ENCODE measurements at regions not wholly inside any gene's neighbourhood (a gene's known extent, or its start where the extent isn't known, plus 50 kb on each side); places are given as distances from the start of the nearest gene placed in this dataset.

DNA sequence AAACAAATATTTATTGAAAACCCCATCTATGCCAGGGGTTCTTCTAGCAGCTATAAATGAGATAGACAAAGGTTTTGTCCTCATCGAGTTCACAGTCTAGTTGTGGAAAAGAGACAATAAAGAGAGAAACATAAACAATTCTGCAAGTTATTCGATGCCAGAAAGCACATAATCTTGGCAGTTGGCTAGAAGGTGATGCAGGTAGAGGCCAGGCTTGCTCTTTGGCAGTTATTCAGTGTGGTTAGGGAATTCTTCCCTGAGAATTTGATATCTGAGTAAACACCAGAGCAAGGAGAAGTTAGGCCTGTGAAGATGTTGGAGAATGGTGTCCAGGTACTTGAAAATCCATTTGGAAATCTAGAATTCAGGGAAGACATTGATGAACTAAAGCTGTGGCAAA, 547.4 kb downstream of the SLC4A3 start:
- in situ Hi-C loops (cut with MboI; ENCODE audit: low sequenced_read_pairs in 4 of 4) (no loop called here), intact Hi-C loops (cut with DNase I; ENCODE audit: low total_unique reads) (no loop called here)
- Histone ChIP-seq H3K4me1 (no peaks in the 10 kb centered on the region), H3K36me3 (no peaks in the 10 kb centered on the region), H3K27ac (no peak overlapping the region), H3K9me3 (no peaks in the 10 kb centered on the region), H3K4me3 (no peak overlapping the region), H3K27me3 (no peaks in the 10 kb centered on the region)
- TF ChIP-seq, protein P1, sequence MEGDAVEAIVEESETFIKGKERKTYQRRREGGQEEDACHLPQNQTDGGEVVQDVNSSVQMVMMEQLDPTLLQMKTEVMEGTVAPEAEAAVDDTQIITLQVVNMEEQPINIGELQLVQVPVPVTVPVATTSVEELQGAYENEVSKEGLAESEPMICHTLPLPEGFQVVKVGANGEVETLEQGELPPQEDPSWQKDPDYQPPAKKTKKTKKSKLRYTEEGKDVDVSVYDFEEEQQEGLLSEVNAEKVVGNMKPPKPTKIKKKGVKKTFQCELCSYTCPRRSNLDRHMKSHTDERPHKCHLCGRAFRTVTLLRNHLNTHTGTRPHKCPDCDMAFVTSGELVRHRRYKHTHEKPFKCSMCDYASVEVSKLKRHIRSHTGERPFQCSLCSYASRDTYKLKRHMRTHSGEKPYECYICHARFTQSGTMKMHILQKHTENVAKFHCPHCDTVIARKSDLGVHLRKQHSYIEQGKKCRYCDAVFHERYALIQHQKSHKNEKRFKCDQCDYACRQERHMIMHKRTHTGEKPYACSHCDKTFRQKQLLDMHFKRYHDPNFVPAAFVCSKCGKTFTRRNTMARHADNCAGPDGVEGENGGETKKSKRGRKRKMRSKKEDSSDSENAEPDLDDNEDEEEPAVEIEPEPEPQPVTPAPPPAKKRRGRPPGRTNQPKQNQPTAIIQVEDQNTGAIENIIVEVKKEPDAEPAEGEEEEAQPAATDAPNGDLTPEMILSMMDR (IDR thresholded peaks at IDR 0.05 in 4 of 5, conservative IDR thresholded peaks at IDR 0.05 in 1 of 5), result no peak
- no peak for TF ChIP-seq POLR2A (IDR thresholded peaks at IDR 0.05)
- no peak for ATAC-seq
- no peak for DNase-seq

DNA sequence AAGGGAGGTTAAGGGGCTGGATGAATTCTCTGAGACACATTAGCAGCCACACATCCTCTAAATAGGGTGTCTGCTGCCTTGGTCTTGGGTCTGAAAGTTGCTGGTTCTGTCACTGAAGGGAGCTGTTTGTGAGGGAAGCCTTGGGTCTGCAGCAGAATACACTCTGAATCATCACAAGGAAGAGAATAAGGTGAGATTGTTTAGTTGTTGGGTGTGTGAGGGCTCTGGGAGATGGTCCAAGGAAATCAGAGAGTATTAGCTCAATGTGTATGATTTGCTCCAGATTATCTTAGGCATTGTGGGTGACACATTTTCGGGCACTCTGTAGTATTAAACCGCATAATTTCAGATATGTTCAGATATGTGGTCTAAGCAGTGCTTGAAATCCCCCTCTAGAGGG, 548.5 kb downstream of the SLC4A3 start:
- Histone ChIP-seq H3K4me3 (no peak overlapping the region), H3K36me3 (no peaks in the 10 kb centered on the region), H3K27ac (no peak overlapping the region), H3K4me1 (no peaks in the 10 kb centered on the region), H3K9me3 (no peaks in the 10 kb centered on the region), H3K27me3 (no peaks in the 10 kb centered on the region)
- in situ Hi-C loops (cut with MboI; ENCODE audit: low sequenced_read_pairs in 4 of 4) (no loop called here), intact Hi-C loops (cut with DNase I; ENCODE audit: low total_unique reads) (no loop called here)
- TF ChIP-seq, protein P1 (IDR thresholded peaks at IDR 0.05 in 4 of 5, conservative IDR thresholded peaks at IDR 0.05 in 1 of 5), result no peak
- TF ChIP-seq POLR2A (IDR thresholded peaks at IDR 0.05), result no peak
- no peak for ATAC-seq
- no peak for DNase-seq

DNA sequence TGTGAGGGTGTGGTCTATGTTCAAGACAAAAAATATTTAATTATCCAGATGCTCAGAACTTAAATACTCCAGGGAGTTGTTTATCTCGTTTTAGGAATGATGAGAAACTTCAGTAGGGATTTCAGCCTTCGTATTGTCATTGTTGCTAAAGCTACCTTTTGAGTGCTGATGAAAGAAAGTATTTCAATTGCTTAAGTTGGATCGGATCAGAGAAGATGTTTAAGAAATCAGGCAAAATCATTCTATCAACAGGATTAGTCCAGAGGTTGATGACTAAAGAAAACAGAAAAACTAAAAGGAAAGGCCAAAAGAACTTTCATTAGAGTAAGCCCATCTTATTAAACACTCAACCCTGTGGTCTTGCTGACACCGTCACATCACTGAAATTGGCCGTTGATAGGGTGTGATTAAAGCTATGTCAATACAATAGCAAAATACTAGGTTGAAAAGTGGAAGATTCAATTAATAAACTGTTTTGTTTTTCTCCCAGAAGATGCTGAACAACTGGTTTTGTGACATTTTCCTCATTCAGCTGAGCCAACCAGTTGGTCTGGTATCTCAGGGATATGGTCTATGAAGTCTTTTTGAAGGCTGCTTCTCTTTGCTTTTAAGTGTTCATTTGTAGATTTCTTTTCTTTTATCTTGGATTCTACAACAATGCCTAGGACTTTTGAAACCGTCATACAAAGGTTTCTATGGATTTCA, 551.7 kb downstream of the SLC4A3 start:
- no peak overlapping the region for H3K4me3 ChIP-seq
- ATAC-seq (no peak), DNase-seq (no peak)
- no peaks in the 10 kb centered on the region for H3K4me1 ChIP-seq
- in situ Hi-C loops (cut with MboI; ENCODE audit: low sequenced_read_pairs in 4 of 4) (no loop called here), intact Hi-C loops (cut with DNase I; ENCODE audit: low total_unique reads) (no loop called here)
- H3K27me3 ChIP-seq, result no peaks in the 10 kb centered on the region
- no peak overlapping the region for H3K27ac ChIP-seq
- H3K36me3 ChIP-seq, result no peaks in the 10 kb centered on the region
- H3K9me3 ChIP-seq, result no peaks in the 10 kb centered on the region
- TF ChIP-seq POLR2A (IDR thresholded peaks at IDR 0.05), result no peak

DNA sequence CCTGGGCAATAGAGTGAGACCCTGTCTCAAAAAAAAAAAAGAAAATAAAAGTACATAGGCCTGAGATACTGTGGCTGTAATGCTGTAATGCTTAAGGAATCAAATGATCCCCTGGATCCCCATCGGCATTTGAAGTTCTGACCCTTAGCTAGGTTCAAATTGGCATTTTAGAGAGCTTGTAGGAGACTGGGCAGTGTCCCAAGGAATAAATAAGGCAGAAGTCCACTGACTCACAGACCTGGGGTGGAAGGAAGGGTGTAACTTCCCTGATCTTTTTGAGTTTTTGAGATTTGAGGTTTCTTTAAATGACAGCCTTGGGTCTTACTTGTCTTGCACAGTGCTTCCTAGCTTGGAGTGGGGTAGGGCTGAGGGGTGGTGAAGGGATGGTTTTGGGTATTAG, 553.7 kb downstream of the SLC4A3 start:
- in situ Hi-C loops (cut with MboI; ENCODE audit: low sequenced_read_pairs in 4 of 4), result no loop called here
- TF ChIP-seq, protein P1 (IDR thresholded peaks at IDR 0.05 in 4 of 5, conservative IDR thresholded peaks at IDR 0.05 in 1 of 5), result no peak
- no peak for TF ChIP-seq POLR2A (IDR thresholded peaks at IDR 0.05)
- DNase-seq, result no peak
- Histone ChIP-seq H3K27ac (no peak overlapping the region), H3K36me3 (no peaks in the 10 kb centered on the region), H3K4me1 (no peaks in the 10 kb centered on the region), H3K27me3 (no peaks in the 10 kb centered on the region), H3K4me3 (no peak overlapping the region), H3K9me3 (no peaks in the 10 kb centered on the region)
- intact Hi-C loops (cut with DNase I; ENCODE audit: low total_unique reads), result no loop called here
- no peak for ATAC-seq

DNA sequence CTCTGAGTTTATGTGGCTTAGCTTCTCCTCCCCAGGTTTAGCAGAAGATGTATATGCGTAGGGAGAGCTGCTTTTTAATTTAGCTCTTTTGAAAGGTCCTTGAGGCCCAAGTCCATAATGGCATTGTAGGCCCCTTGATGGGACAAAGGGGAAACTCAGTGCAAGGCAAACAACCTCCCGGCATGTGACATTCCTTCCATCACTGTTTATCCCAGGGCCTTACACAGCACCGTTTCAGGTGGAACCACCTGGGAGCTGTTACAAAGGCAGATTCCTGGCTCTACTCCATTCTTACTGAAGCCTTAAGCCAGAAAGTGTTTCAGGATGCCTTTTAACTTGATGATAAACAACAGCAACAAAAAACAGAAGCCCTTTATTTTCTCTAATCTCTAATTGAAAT, 555.4 kb downstream of the SLC4A3 start:
- H3K9me3 ChIP-seq, result no peaks in the 10 kb centered on the region
- no peak overlapping the region for H3K27ac ChIP-seq
- no peaks in the 10 kb centered on the region for H3K4me1 ChIP-seq
- ATAC-seq (no peak), DNase-seq (no peak)
- no peaks in the 10 kb centered on the region for H3K27me3 ChIP-seq
- intact Hi-C loops (cut with DNase I; ENCODE audit: low total_unique reads), result no loop called here
- H3K4me3 ChIP-seq, result no peak overlapping the region
- in situ Hi-C loops (cut with MboI; ENCODE audit: low sequenced_read_pairs in 4 of 4), result no loop called here
- no peaks in the 10 kb centered on the region for H3K36me3 ChIP-seq
- TF ChIP-seq, protein P1 (IDR thresholded peaks at IDR 0.05 in 4 of 5, conservative IDR thresholded peaks at IDR 0.05 in 1 of 5), result no peak
- TF ChIP-seq POLR2A (IDR thresholded peaks at IDR 0.05), result no peak

Data from gastrocnemius medialis (tissue), 4 donors.